H1 (cell line): ENCODE measurements at regions not wholly inside any gene's neighbourhood (a gene's known extent, or its start where the extent isn't known, plus 50 kb on each side); places are given as distances from the start of the nearest gene placed in this dataset.

Source experiments
- CTCF ChIA-PET: fragments of 300-600 bp; sonication (Branson Sonifier 250); formaldehyde crosslinking; loops from one replicate; lab custom pipeline; 2021; ENCODE audit not compliant: partially characterized antibody; lab: Charles Lee
- POLR2A ChIA-PET: fragments of 300-600 bp; sonication (Branson Sonifier 250); formaldehyde crosslinking; loops from one replicate; lab custom pipeline; 2021; ENCODE audit warnings: inconsistent platforms; ENCODE audit not compliant: partially characterized antibody; lab: Charles Lee
- DNase-seq, 2 experiments: peaks; one replicate each; pipeline versions ENCODE4 v3.0.0 to v3.0.0-alpha.2; 2010 to 2022; ENCODE audit warnings: low spot score in 2 of 2, low read depth in 1 of 2, mixed read lengths in 1 of 2
- FAIRE-seq: peaks from 2 replicates; lab custom pipeline; 2011; peaks lifted over from hg19 to GRCh38; lab: Jason Lieb, UNC
- H2AFZ ChIP-seq: 2 replicates; pipeline ENCODE4 v1.8.1; 2012; ENCODE audit warnings: low read length, inconsistent platforms
- H2AK5ac ChIP-seq: 2 replicates; pipeline ENCODE4 v1.6.1; 2013; ENCODE audit warnings: low read depth, low read length
- H2BK120ac ChIP-seq: replicated peaks from 2 replicates; pipeline ENCODE3; 2013; ENCODE audit warnings: low read depth, low read length, inconsistent platforms
- H2BK12ac ChIP-seq: 2 replicates; pipeline ENCODE4 v1.6.1; 2013; ENCODE audit warnings: low read depth, low read length
- H2BK15ac ChIP-seq: 2 replicates; pipeline ENCODE4 v1.6.1; 2013; ENCODE audit warnings: low read length
- H2BK20ac ChIP-seq: 2 replicates; pipeline ENCODE4 v1.6.1; 2013; ENCODE audit warnings: low read length
- H2BK5ac ChIP-seq: 2 replicates; pipeline ENCODE4 v1.6.1; 2013; ENCODE audit warnings: low read depth, low read length
- H3K14ac ChIP-seq: 2 replicates; pipeline ENCODE4 v1.6.1; 2013; ENCODE audit warnings: inconsistent platforms; ENCODE audit not compliant: insufficient read length
- H3K18ac ChIP-seq: 2 replicates; pipeline ENCODE4 v1.6.1; 2013; ENCODE audit warnings: low read length; ENCODE audit errors: extremely low read depth
- H3K23ac ChIP-seq: 2 replicates; pipeline ENCODE4 v1.6.1; 2013; ENCODE audit warnings: inconsistent platforms; ENCODE audit not compliant: insufficient read length
- H3K23me2 ChIP-seq: 2 replicates; pipeline ENCODE4 v1.6.1; 2013; ENCODE audit warnings: low read depth, low read length
- H3K27ac ChIP-seq: 2 replicates; pipeline ENCODE4 v1.6.1; 2011; ENCODE audit warnings: low read depth, low read length, inconsistent platforms
- H3K27me3 ChIP-seq, 4 experiments: replicated peaks in 1 of 4; 1 replicate in 1 of 4; 2 replicates in 3 of 4; pipeline versions ENCODE4 v1.6.1 to v1.8.1; 2011 to 2013; ENCODE audit warnings: low read length in 3 of 4, mild to moderate bottlenecking in 3 of 4, inconsistent platforms in 2 of 4, mixed read lengths in 2 of 4, moderate library complexity in 1 of 4; ENCODE audit not compliant: control insufficient read depth in 3 of 4, insufficient read depth in 3 of 4; ENCODE audit errors: extremely low read depth in 1 of 4
- H3K36me3 ChIP-seq, 4 experiments: 2 replicates each; pipeline versions ENCODE4 v1.6.1 to v1.8.1; 2011 to 2013; ENCODE audit warnings: mild to moderate bottlenecking in 4 of 4, low read length in 3 of 4, moderate library complexity in 2 of 4, control low read depth in 1 of 4, inconsistent platforms in 1 of 4; ENCODE audit not compliant: insufficient read depth in 4 of 4, control insufficient read depth in 2 of 4
- H3K4ac ChIP-seq: replicated peaks from 2 replicates; pipeline ENCODE3; 2013; ENCODE audit warnings: low read length, low read depth, mixed read lengths, inconsistent platforms; ENCODE audit not compliant: insufficient read length
- H3K4me1 ChIP-seq, 4 experiments: replicated peaks in 1 of 4; 1 replicate in 1 of 4; 2 replicates in 3 of 4; pipeline versions ENCODE4 v1.6.1 to v1.8.1; 2011 to 2013; ENCODE audit warnings: low read length in 3 of 4, inconsistent platforms in 2 of 4, mixed read lengths in 1 of 4; ENCODE audit not compliant: insufficient read depth in 4 of 4, control insufficient read depth in 3 of 4
- H3K4me2 ChIP-seq, 2 experiments: 2 replicates each; pipeline versions ENCODE4 v1.6.1 to v1.8.1; 2011 to 2013; ENCODE audit warnings: low read depth in 2 of 2, low read length in 2 of 2, control low read depth in 1 of 2, inconsistent platforms in 1 of 2, mild to moderate bottlenecking in 1 of 2; ENCODE audit not compliant: insufficient read depth in 1 of 2
- H3K4me3 ChIP-seq, 4 experiments: fragments of 200-600, 300-600 bp in 1 of 4; sonication (generic), shearing (Covaris generic), sonication (Bioruptor Twin) in 1 of 4; 2 replicates each; pipeline versions ENCODE4 v1.5.1 to v1.8.1; 2011 to 2016; ENCODE audit warnings: low read length in 4 of 4, low read depth in 3 of 4, control low read depth in 2 of 4, inconsistent platforms in 2 of 4, mild to moderate bottlenecking in 2 of 4, mixed read lengths in 1 of 4, moderate library complexity in 1 of 4; ENCODE audit not compliant: insufficient read depth in 2 of 4; ENCODE audit errors: extremely low read depth in 1 of 4
- H3K56ac ChIP-seq: replicated peaks from 2 replicates; pipeline ENCODE3; 2013; ENCODE audit warnings: low read depth, mild to moderate bottlenecking, mixed read lengths, low read length, inconsistent platforms; ENCODE audit not compliant: insufficient read length
- H3K79me1 ChIP-seq: 2 replicates; pipeline ENCODE4 v1.6.1; 2013; ENCODE audit warnings: low read depth, low read length, control low read depth
- H3K79me2 ChIP-seq, 2 experiments: 2 replicates each; pipeline versions ENCODE4 v1.6.1 to v1.8.1; 2012 to 2013; ENCODE audit warnings: low read length in 2 of 2, mild to moderate bottlenecking in 2 of 2, inconsistent platforms in 1 of 2; ENCODE audit not compliant: insufficient read depth in 2 of 2, control insufficient read depth in 1 of 2
- H3K9ac ChIP-seq, 4 experiments: replicated peaks in 1 of 4; 1 replicate in 1 of 4; 2 replicates in 3 of 4; pipeline versions ENCODE4 v1.6.1 to v1.8.1; 2011 to 2013; ENCODE audit warnings: low read depth in 3 of 4, low read length in 3 of 4, control low read depth in 2 of 4, mild to moderate bottlenecking in 2 of 4, moderate library complexity in 2 of 4, inconsistent platforms in 1 of 4; ENCODE audit errors: extremely low read depth in 1 of 4
- H3K9me3 ChIP-seq, 2 experiments: 2 replicates each; pipeline versions ENCODE4 v1.6.1 to v1.8.1; 2012 to 2013; ENCODE audit warnings: mild to moderate bottlenecking in 2 of 2, moderate library complexity in 2 of 2, control low read depth in 1 of 2, inconsistent platforms in 1 of 2, low read depth in 1 of 2, low read length in 1 of 2, mixed read lengths in 1 of 2; ENCODE audit not compliant: insufficient read depth in 2 of 2
- H4K20me1 ChIP-seq, 2 experiments: replicated peaks in 1 of 2; 2 replicates each; pipeline versions ENCODE3 to v1.8.1; 2011 to 2013; ENCODE audit warnings: inconsistent platforms in 2 of 2, low read length in 2 of 2, mild to moderate bottlenecking in 1 of 2; ENCODE audit not compliant: insufficient read depth in 2 of 2, control insufficient read depth in 1 of 2
- H4K5ac ChIP-seq: 2 replicates; pipeline ENCODE4 v1.6.1; 2013; ENCODE audit warnings: low read length, low read depth, mixed read lengths, inconsistent platforms; ENCODE audit not compliant: insufficient read length
- H4K8ac ChIP-seq: 2 replicates; pipeline ENCODE4 v1.8.0; 2013; ENCODE audit warnings: mild to moderate bottlenecking, moderate library complexity, low read length, inconsistent platforms; ENCODE audit not compliant: insufficient read depth; ENCODE audit errors: extremely low read depth
- H4K91ac ChIP-seq: replicated peaks from 2 replicates; pipeline ENCODE3; 2013; ENCODE audit warnings: low read length, mixed read lengths, inconsistent platforms; ENCODE audit not compliant: insufficient read length
- GABPA ChIP-seq: IDR thresholded peaks from 2 replicates; pipeline ENCODE4 v1.6.1; 2011; ENCODE audit warnings: mild to moderate bottlenecking, low read length, moderate library complexity, borderline replicate concordance; ENCODE audit not compliant: insufficient read depth
- NRF1 ChIP-seq: IDR thresholded peaks from 2 replicates; pipeline ENCODE4 v1.6.1; 2011; ENCODE audit warnings: mild to moderate bottlenecking, low read depth, low read length, improper control_type of control experiment
- SIRT6 ChIP-seq: IDR thresholded peaks from one replicate; pipeline ENCODE4 v1.7.1; 2012; ENCODE audit warnings: low read length, inconsistent platforms
- SP1 ChIP-seq: IDR thresholded peaks from 2 replicates; pipeline ENCODE4 v1.6.1; 2011; ENCODE audit warnings: low read depth, low read length
- TAF1 ChIP-seq: IDR thresholded peaks from 2 replicates; pipeline ENCODE4 v1.6.1; 2011; ENCODE audit warnings: mild to moderate bottlenecking, low read depth, low read length
- WGBS, 2 experiments: shearing (Covaris generic) in 1 of 2; methylation state at CpG; one replicate each; pipeline versions ENCODE4 v1.1.6 to v1.1.7; 2013 to 2015; ENCODE audit warnings: low lambda C conversion rate in 2 of 2, mixed read lengths in 2 of 2, inconsistent platforms in 1 of 2, low coverage in 1 of 2, missing lambda C conversion rate in 1 of 2; ENCODE audit not compliant: insufficient replicate concordance in 2 of 2, insufficient coverage in 1 of 2, insufficient read length in 1 of 2; ENCODE audit errors: extremely low coverage in 1 of 2, missing lambda C conversion rate in 1 of 2; 5-methylcytosine and 5-hydroxymethylcytosine counted together

DNA sequence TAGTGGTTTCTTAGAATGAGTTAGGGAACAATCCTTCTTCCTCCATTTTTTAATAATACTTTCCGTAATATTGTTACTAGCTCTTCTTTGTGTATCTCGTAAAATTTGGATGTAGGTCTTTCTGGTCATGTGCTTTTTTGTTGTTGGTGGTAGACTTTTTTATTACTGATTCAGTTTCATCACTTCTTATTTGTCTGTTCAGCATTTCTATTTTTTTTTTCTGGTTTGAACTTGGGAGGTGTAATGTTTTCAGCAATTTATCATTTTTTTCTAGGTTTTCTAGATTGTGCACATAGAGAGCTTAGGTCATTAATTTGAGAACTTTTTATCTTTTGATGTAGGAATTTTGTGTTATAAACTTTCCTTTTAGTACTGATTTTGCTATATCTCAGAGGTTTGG lies 1299.9 kb downstream of the FSCB start:
- H3K9ac ChIP-seq: no peak overlapping the region
- 97% methylated on average over 2 of the region's 2 CpGs; no CpG with 5 or more reads in 1 of the 2 experiments for WGBS, 2 experiments
- no peak overlapping the region for H3K4me2 ChIP-seq
- no peaks in the 10 kb centered on the region for H3K23me2 ChIP-seq
- H3K4me1 ChIP-seq: no peaks in the 10 kb centered on the region
- H3K23ac ChIP-seq: no peak overlapping the region
- H2AK5ac ChIP-seq: no peak overlapping the region
- H4K91ac ChIP-seq: no peak overlapping the region
- H4K8ac ChIP-seq: no peak overlapping the region
- no peak for FAIRE-seq
- no peak overlapping the region for H3K18ac ChIP-seq
- no peaks in the 10 kb centered on the region for H3K9me3 ChIP-seq
- no peaks in the 10 kb centered on the region for H4K20me1 ChIP-seq
- DNase-seq: no peak
- no peak overlapping the region for H2BK20ac ChIP-seq
- H2BK12ac ChIP-seq: no peak overlapping the region
- no peak overlapping the region for H2BK15ac ChIP-seq
- H3K27me3 ChIP-seq: no peaks in the 10 kb centered on the region
- no peaks in the 10 kb centered on the region for H3K79me1 ChIP-seq
- H2BK120ac ChIP-seq: no peak overlapping the region
- H3K79me2 ChIP-seq: no peaks in the 10 kb centered on the region
- no peak overlapping the region for H3K27ac ChIP-seq
- H2AFZ ChIP-seq: no peak overlapping the region
- no peaks in the 10 kb centered on the region for H3K36me3 ChIP-seq
- no peak overlapping the region for H3K4me3 ChIP-seq
- CTCF ChIA-PET: no interaction called here
- H3K4ac ChIP-seq: no peak overlapping the region
- no peak overlapping the region for H3K14ac ChIP-seq
- POLR2A ChIA-PET: no interaction called here
- H3K56ac ChIP-seq: no peak overlapping the region
- H4K5ac ChIP-seq: no peak overlapping the region
- no peak for TF ChIP-seq SIRT6
- no peak for TF ChIP-seq NRF1
- no peak for TF ChIP-seq GABPA
- no peak for TF ChIP-seq TAF1
- no peak for TF ChIP-seq SP1
- no peak overlapping the region for H2BK5ac ChIP-seq
